ENCODE measurements at regions not wholly inside any gene's neighbourhood (a gene's known extent, or its start where the extent isn't known, plus 50 kb on each side); places are given as distances from the start of the nearest gene placed in this dataset.

- TF ChIP-seq EP300 (IDR thresholded peaks at IDR 0.05) (no peak), POLR2A (IDR thresholded peaks at IDR 0.05) (no peak), CTCF (IDR thresholded peaks at IDR 0.05) (no peak)
- DNase-seq = no peak
- no peak overlapping the region for H3K4me3 ChIP-seq
- H3K27ac ChIP-seq = no peak overlapping the region
- H3K36me3 ChIP-seq = no peaks in the 10 kb centered on the region
- H3K4me1 ChIP-seq (ENCODE audit: insufficient read depth) = no peaks in the 10 kb centered on the region
- 71 to 85% (median 83%) methylated on average over 4 of the region's 4 CpGs for WGBS, 3 donors
- intact Hi-C loops (cut with DNase I) = no loop called here
- H3K27me3 ChIP-seq = no peaks in the 10 kb centered on the region
- H3K9me3 ChIP-seq = no peaks in the 10 kb centered on the region
These were observed 153.8 kb downstream of the ASB1 start for GRCh38 chr2:238580486-238580885.

- H3K27me3 ChIP-seq = no peaks in the 10 kb centered on the region
- TF ChIP-seq EP300 (IDR thresholded peaks at IDR 0.05) = no peak
- TF ChIP-seq POLR2A (IDR thresholded peaks at IDR 0.05) = no peak
- TF ChIP-seq CTCF (IDR thresholded peaks at IDR 0.05) = no peak
- 85 to 91% (median 86%) methylated on average over 4 of the region's 4 CpGs for WGBS, 3 donors
- no peaks in the 10 kb centered on the region for H3K9me3 ChIP-seq
- no peak for DNase-seq
- no peaks in the 10 kb centered on the region for H3K36me3 ChIP-seq
- no peak overlapping the region for H3K27ac ChIP-seq
- intact Hi-C loops (cut with DNase I) = no loop called here
- no peak overlapping the region for H3K4me3 ChIP-seq
- H3K4me1 ChIP-seq (ENCODE audit: insufficient read depth) = no peaks in the 10 kb centered on the region
These were observed 154.4 kb downstream of the ASB1 start for GRCh38 chr2:238581126-238581525.

DNA sequence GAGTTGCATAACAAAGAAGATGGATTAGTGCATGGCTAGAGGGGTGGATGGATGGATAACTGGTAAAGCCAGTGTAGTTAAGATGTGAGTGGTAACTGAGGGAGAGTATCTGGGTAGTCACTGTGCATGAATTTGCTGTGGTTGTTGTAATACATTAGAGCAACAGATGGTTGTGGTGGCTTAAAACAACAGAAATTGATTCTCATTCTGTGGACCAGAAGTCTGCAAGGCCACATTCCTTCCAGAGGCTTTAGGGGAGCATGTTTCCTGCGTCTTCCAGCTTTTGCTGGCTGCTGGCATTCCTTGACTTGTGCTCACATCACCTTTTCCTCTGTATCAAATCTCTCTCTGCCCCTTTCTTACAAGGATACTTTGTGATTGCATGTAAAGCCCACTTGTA is 155.4 kb downstream of the ASB1 start:
- WGBS, 3 donors = 36 to 57% (median 44%) methylated on average over 1 of the region's 1 CpG
- DNase-seq = no peak
- intact Hi-C loops (cut with DNase I) = no loop called here
- Histone ChIP-seq H3K9me3 (no peaks in the 10 kb centered on the region), H3K4me3 (no peak overlapping the region), H3K27me3 (no peaks in the 10 kb centered on the region), H3K4me1 (ENCODE audit: insufficient read depth) (no peaks in the 10 kb centered on the region), H3K36me3 (no peaks in the 10 kb centered on the region), H3K27ac (no peak overlapping the region)
- TF ChIP-seq CTCF (IDR thresholded peaks at IDR 0.05) (no peak), POLR2A (IDR thresholded peaks at IDR 0.05) (no peak)

DNA sequence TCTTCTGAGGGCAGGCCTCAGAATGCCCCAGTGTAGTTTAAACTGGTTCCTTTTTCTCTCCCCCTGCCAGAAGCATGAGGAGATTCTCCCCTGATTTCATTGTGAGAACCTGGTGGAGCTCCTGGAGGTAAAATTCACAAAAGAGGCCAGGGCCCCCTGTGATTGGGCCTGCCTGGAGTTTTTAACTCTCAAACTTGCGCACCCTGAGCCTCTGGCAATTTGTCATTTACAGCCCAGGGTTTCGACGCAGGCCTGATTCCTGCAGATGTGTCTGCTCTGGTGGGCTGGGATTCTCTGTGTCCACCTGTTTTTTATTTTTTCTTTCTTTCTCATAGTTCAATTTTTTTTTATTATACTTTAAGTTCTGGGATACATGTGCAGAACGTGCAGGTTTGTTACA is 157.9 kb downstream of the ASB1 start:
- no peak for DNase-seq
- H3K27me3 ChIP-seq = no peaks in the 10 kb centered on the region
- TF ChIP-seq CTCF (IDR thresholded peaks at IDR 0.05) (no peak), POLR2A (IDR thresholded peaks at IDR 0.05) (no peak), EP300 (IDR thresholded peaks at IDR 0.05) (no peak)
- no peak overlapping the region for H3K4me3 ChIP-seq
- 83 to 87% (median 86%) methylated on average over 4 of the region's 4 CpGs for WGBS, 3 donors
- intact Hi-C loops (cut with DNase I) = no loop called here
- no peaks in the 10 kb centered on the region for H3K36me3 ChIP-seq
- no peaks in the 10 kb centered on the region for H3K9me3 ChIP-seq
- no peak overlapping the region for H3K27ac ChIP-seq
- no peaks in the 10 kb centered on the region for H3K4me1 ChIP-seq (ENCODE audit: insufficient read depth)

Data from ovary (tissue), 7 donors.